MM.1S (cell line): ENCODE measurements at regions not wholly inside any gene's neighbourhood (a gene's known extent, or its start where the extent isn't known, plus 50 kb on each side); places are given as distances from the start of the nearest gene placed in this dataset.

Source experiments
- DNase-seq: peaks from one replicate; pipeline ENCODE4 v3.0.0-alpha.2; 2015
- H2AFZ ChIP-seq: fragments of 300-600 bp; sonication (generic); 2 replicates; pipeline ENCODE4 v1.6.0; 2016; ENCODE audit warnings: antibody characterized with exemption, low read length
- H3F3A ChIP-seq: fragments of 300-600 bp; sonication (generic); 2 replicates; pipeline ENCODE4 v1.6.1; 2016; ENCODE audit warnings: mild to moderate bottlenecking, antibody characterized with exemption, low read length, moderate library complexity, mixed read lengths; ENCODE audit not compliant: insufficient read depth
- H3K27ac ChIP-seq: fragments of 300-600 bp; sonication (generic); 2 replicates; pipeline ENCODE4 v1.5.1; 2016; ENCODE audit warnings: mild to moderate bottlenecking, low read length
- H3K27me3 ChIP-seq: fragments of 300-600 bp; sonication (generic); replicated peaks from 2 replicates; pipeline ENCODE4 v1.6.0; 2016; ENCODE audit warnings: low read length; ENCODE audit not compliant: insufficient read depth
- H3K36me3 ChIP-seq: fragments of 300-600 bp; sonication (generic); replicated peaks from 2 replicates; pipeline ENCODE4 v1.6.1; 2016; ENCODE audit warnings: mild to moderate bottlenecking, low read length, mixed read lengths; ENCODE audit not compliant: insufficient read depth
- H3K4me1 ChIP-seq: fragments of 300-600 bp; sonication (generic); 2 replicates; pipeline ENCODE4 v1.6.1; 2016; ENCODE audit warnings: low read length, mixed read lengths
- H3K4me2 ChIP-seq: fragments of 300-600 bp; sonication (generic); 2 replicates; pipeline ENCODE4 v1.6.0; 2016; ENCODE audit warnings: low read depth, low read length
- H3K4me3 ChIP-seq: fragments of 300-600 bp; sonication (generic); 2 replicates; pipeline ENCODE4 v1.5.1; 2016; ENCODE audit warnings: low read length, mixed read lengths
- H3K79me2 ChIP-seq: fragments of 300-600 bp; sonication (generic); 2 replicates; pipeline ENCODE4 v1.6.1; 2016; ENCODE audit warnings: mixed run types, low read length, mixed read lengths
- H3K9ac ChIP-seq: fragments of 300-600 bp; sonication (generic); 2 replicates; pipeline ENCODE4 v1.6.1; 2016; ENCODE audit warnings: low read length, mixed read lengths
- H3K9me2 ChIP-seq: fragments of 300-600 bp; sonication (generic); replicated peaks from 2 replicates; pipeline ENCODE4 v1.6.1; 2016; ENCODE audit warnings: mild to moderate bottlenecking, low read length, mixed read lengths; ENCODE audit not compliant: insufficient read depth
- H3K9me3 ChIP-seq: fragments of 300-600 bp; sonication (generic); replicated peaks from 2 replicates; pipeline ENCODE4 v1.6.1; 2016; ENCODE audit warnings: mild to moderate bottlenecking, low read length, mixed read lengths; ENCODE audit not compliant: insufficient read depth
- H4K20me1 ChIP-seq: fragments of 300-600 bp; sonication (generic); 2 replicates; pipeline ENCODE4 v1.6.1; 2016; ENCODE audit warnings: mild to moderate bottlenecking, low read length, moderate library complexity, mixed read lengths; ENCODE audit not compliant: insufficient read depth
- EZH2 ChIP-seq: fragments of 300-600 bp; sonication (generic); optimal IDR thresholded peaks from 2 replicates; pipeline ENCODE3; 2017; ENCODE audit warnings: low read depth, mild to moderate bottlenecking, antibody characterized with exemption, low read length, mixed read lengths
- EZH2phosphoT487 ChIP-seq: fragments of 300-600 bp; sonication (generic); IDR thresholded peaks from 2 replicates; pipeline ENCODE4 v1.6.1; 2018; ENCODE audit warnings: antibody characterized with exemption, low read length
- TF ChIP-seq, protein P1 (sequence below): fragments of 300-600 bp; sonication (generic); IDR thresholded peaks from 2 replicates; pipeline ENCODE4 v1.5.1; 2016; ENCODE audit warnings: antibody characterized with exemption, low read length, mixed read lengths

DNA sequence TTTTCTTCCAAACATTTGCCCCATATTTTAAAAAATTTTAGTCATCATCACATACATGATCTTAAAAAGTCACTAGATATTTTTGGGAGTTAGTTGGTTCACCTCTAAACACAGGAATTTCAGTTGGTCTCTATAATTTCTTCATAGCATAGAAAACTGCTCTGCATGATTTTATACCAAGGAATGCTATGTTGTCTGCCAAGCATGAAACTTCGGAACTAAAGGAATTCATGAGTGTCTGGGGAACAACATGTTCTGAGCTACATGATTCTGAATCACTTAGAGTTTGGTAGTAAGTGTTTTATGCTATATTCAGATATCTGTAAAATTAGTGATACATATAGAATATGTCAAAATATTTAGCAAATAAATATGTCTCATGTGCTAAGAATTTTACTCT lies 957.8 kb downstream of the GATA3 start:
- no peak for DNase-seq
- TF ChIP-seq, protein P1, sequence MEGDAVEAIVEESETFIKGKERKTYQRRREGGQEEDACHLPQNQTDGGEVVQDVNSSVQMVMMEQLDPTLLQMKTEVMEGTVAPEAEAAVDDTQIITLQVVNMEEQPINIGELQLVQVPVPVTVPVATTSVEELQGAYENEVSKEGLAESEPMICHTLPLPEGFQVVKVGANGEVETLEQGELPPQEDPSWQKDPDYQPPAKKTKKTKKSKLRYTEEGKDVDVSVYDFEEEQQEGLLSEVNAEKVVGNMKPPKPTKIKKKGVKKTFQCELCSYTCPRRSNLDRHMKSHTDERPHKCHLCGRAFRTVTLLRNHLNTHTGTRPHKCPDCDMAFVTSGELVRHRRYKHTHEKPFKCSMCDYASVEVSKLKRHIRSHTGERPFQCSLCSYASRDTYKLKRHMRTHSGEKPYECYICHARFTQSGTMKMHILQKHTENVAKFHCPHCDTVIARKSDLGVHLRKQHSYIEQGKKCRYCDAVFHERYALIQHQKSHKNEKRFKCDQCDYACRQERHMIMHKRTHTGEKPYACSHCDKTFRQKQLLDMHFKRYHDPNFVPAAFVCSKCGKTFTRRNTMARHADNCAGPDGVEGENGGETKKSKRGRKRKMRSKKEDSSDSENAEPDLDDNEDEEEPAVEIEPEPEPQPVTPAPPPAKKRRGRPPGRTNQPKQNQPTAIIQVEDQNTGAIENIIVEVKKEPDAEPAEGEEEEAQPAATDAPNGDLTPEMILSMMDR: no peak
- TF ChIP-seq EZH2phosphoT487 (no peak), EZH2 (no peak)
- Histone ChIP-seq H3K36me3 (no peaks in the 10 kb centered on the region), H2AFZ (no peak overlapping the region), H3K9ac (no peak overlapping the region), H3K4me1 (no peaks in the 10 kb centered on the region), H3K27ac (no peak overlapping the region), H3K27me3 (no peaks in the 10 kb centered on the region), H3K9me3 (no peaks in the 10 kb centered on the region), H3K4me2 (no peak overlapping the region), H3K9me2 (no peaks in the 10 kb centered on the region), H3K4me3 (no peak overlapping the region), H3K79me2 (no peaks in the 10 kb centered on the region), H4K20me1 (no peaks in the 10 kb centered on the region), H3F3A (no peaks in the 10 kb centered on the region)

DNA sequence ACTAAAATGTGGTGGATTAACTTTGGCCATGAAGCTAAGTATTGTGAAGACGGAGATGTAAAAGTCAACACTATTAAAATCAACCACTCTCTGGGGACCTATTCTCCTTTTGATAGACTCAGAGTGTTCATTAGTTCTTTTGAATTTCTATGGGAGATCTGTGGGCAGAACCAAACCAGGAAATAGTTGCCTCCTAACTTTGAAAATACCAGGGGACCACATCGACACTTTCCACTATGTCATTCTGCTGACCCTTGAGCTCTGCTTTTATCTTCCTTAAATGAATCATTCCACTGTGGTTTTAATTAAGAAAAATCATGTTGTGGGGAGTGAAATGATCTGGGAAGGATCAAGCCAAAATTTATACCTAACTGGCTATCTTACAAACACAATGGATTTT lies 960.5 kb downstream of the GATA3 start:
- Histone ChIP-seq H3K9me2 (no peaks in the 10 kb centered on the region), H3K4me1 (no peaks in the 10 kb centered on the region), H3K4me2 (no peak overlapping the region), H3K9ac (no peak overlapping the region), H3K36me3 (no peaks in the 10 kb centered on the region), H2AFZ (no peak overlapping the region), H4K20me1 (no peaks in the 10 kb centered on the region), H3K27ac (no peak overlapping the region), H3K4me3 (no peak overlapping the region), H3K27me3 (no peaks in the 10 kb centered on the region), H3F3A (no peaks in the 10 kb centered on the region), H3K79me2 (no peaks in the 10 kb centered on the region), H3K9me3 (no peaks in the 10 kb centered on the region)
- no peak for DNase-seq
- TF ChIP-seq EZH2phosphoT487: no peak
- TF ChIP-seq EZH2: no peak
- TF ChIP-seq, protein P1: no peak

DNA sequence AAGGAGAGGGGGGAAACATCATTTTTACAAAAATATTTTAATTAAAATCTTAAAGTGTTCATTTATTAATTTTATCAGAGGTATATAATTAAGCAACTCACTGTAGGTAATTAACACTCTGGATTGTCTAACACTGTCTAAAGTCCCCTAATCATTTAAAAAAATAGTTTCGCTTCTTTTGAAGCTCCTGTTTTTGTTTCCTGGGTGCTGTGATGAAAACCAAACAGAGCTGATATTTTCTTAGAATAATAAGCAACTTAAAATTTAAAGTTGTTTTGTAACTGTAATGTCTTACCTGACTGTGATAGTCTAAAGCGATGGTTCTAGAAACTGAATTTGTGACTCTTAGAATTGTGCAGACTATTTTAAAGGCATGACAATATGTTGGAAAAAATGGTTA lies 961.0 kb downstream of the GATA3 start:
- Histone ChIP-seq H3K27ac (no peak overlapping the region), H4K20me1 (no peaks in the 10 kb centered on the region), H3K4me3 (no peak overlapping the region), H3K27me3 (no peaks in the 10 kb centered on the region), H3K4me2 (no peak overlapping the region), H3K9ac (no peak overlapping the region), H2AFZ (no peak overlapping the region), H3K4me1 (no peaks in the 10 kb centered on the region), H3K9me2 (no peaks in the 10 kb centered on the region), H3K9me3 (no peaks in the 10 kb centered on the region), H3K36me3 (no peaks in the 10 kb centered on the region), H3K79me2 (no peaks in the 10 kb centered on the region), H3F3A (no peaks in the 10 kb centered on the region)
- no peak for DNase-seq
- TF ChIP-seq, protein P1: no peak
- TF ChIP-seq EZH2phosphoT487: no peak
- no peak for TF ChIP-seq EZH2
